ENCODE measurements at regions not wholly inside any gene's neighbourhood (a gene's known extent, or its start where the extent isn't known, plus 50 kb on each side); places are given as distances from the start of the nearest gene placed in this dataset.

- TF ChIP-seq CTCF (conservative IDR thresholded peaks at IDR 0.05) = no peak
- no peak for TF ChIP-seq ZFX (IDR thresholded peaks at IDR 0.05)
Observed at GRCh38 chr2:216775043-216775453, 79.7 kb upstream of the IGFBP5 start.

Measured in C4-2B (cell line).